ENCODE measurements at regions not wholly inside any gene's neighbourhood (a gene's known extent, or its start where the extent isn't known, plus 50 kb on each side); places are given as distances from the start of the nearest gene placed in this dataset.
"Not testable (repeated sequence)": the region's sequence is repeated elsewhere in the genome, so short reads cannot be mapped to it uniquely, and the experiment has no call there.

- ATAC-seq (ENCODE audit: insufficient read depth, low read depth) (no peak), DNase-seq (no peak)
- Histone ChIP-seq H2AFZ (ENCODE audit: low read depth, low read length) (no peak overlapping the region), H3K4me3 (ENCODE audit: low read depth in 1 of 2, low read length in 2 of 2) (no peak overlapping the region), H3K79me2 (ENCODE audit: insufficient read depth, low read length) (no peaks in the 10 kb centered on the region), H4K20me1 (ENCODE audit: insufficient read depth, low read length) (no peaks in the 10 kb centered on the region), H3K9me3 (ENCODE audit: insufficient read depth, low read length, severe bottlenecking) (peaks cover 3% of the 10 kb centered on the region), H3K9ac (ENCODE audit: low read depth, low read length) (no peak overlapping the region), H3K4me2 (ENCODE audit: insufficient read depth, low read length) (no peak overlapping the region), H3K27me3 (ENCODE audit: insufficient read depth, low read length, poor library complexity) (no peaks in the 10 kb centered on the region), H3K27ac (ENCODE audit: low read length) (no peak overlapping the region), H3K36me3 (ENCODE audit: insufficient read depth, low read length) (no peaks in the 10 kb centered on the region), H3K4me1 (ENCODE audit: insufficient read depth, low read length) (no peaks in the 10 kb centered on the region)
- TF ChIP-seq, protein P1, sequence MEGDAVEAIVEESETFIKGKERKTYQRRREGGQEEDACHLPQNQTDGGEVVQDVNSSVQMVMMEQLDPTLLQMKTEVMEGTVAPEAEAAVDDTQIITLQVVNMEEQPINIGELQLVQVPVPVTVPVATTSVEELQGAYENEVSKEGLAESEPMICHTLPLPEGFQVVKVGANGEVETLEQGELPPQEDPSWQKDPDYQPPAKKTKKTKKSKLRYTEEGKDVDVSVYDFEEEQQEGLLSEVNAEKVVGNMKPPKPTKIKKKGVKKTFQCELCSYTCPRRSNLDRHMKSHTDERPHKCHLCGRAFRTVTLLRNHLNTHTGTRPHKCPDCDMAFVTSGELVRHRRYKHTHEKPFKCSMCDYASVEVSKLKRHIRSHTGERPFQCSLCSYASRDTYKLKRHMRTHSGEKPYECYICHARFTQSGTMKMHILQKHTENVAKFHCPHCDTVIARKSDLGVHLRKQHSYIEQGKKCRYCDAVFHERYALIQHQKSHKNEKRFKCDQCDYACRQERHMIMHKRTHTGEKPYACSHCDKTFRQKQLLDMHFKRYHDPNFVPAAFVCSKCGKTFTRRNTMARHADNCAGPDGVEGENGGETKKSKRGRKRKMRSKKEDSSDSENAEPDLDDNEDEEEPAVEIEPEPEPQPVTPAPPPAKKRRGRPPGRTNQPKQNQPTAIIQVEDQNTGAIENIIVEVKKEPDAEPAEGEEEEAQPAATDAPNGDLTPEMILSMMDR (IDR thresholded peaks at IDR 0.05; ENCODE audit: borderline replicate concordance, extremely low read depth, low read length, poor library complexity, severe bottlenecking) = no peak
- TF ChIP-seq EZH2 (IDR thresholded peaks at IDR 0.05; ENCODE audit: borderline replicate concordance, low read depth, low read length, severe bottlenecking) = no peak
Observed at GRCh38 chr10:31669357-31669756, 259.3 kb downstream of the ARHGAP12 start.

GRCh38 chr10:31668326-31668725, 260.3 kb downstream of the ARHGAP12 start:
- no peak for ATAC-seq (ENCODE audit: insufficient read depth, low read depth)

DNA sequence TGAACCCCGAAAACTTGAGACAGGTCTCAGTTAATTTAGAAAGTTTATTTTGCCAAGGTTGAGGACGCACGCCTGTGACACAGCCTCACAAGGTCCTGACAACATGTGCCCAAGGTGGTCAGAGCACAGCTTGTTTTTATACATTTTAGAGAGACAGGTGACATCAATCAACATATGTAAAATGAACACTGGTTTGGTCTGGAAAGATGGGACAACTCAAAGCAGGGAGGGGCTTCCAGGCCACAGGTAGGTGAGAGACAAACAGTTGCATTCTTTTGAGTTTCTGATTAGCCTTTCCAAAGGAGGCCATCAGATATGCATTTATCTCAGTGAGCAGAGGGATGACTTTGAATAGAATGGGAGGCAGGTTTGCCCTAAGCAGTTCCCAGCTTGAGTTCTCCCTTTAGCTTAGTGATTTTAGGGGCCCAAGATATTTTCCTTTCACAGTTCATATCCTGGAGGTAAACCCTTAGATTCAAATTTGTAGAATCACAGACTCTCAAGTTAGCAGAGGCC, 262.8 kb downstream of the ARHGAP12 start:
- ATAC-seq (ENCODE audit: insufficient read depth, low read depth); H3K4me2 ChIP-seq (ENCODE audit: insufficient read depth, low read length); DNase-seq; H4K20me1 ChIP-seq (ENCODE audit: insufficient read depth, low read length); H3K9me3 ChIP-seq (ENCODE audit: insufficient read depth, low read length, severe bottlenecking); H3K36me3 ChIP-seq (ENCODE audit: insufficient read depth, low read length); H3K27me3 ChIP-seq (ENCODE audit: insufficient read depth, low read length, poor library complexity); H2AFZ ChIP-seq (ENCODE audit: low read depth, low read length); H3K79me2 ChIP-seq (ENCODE audit: insufficient read depth, low read length); H3K4me3 ChIP-seq (ENCODE audit: low read depth in 1 of 2, low read length in 2 of 2); H3K27ac ChIP-seq (ENCODE audit: low read length); H3K9ac ChIP-seq (ENCODE audit: low read depth, low read length); H3K4me1 ChIP-seq (ENCODE audit: insufficient read depth, low read length): not testable (repeated sequence)

More at GRCh38 chr10:31668326-31668725, 260.3 kb downstream of the ARHGAP12 start:
- Histone ChIP-seq H3K27me3 (ENCODE audit: insufficient read depth, low read length, poor library complexity) (no peaks in the 10 kb centered on the region), H3K27ac (ENCODE audit: low read length) (no peak overlapping the region), H3K79me2 (ENCODE audit: insufficient read depth, low read length) (no peaks in the 10 kb centered on the region), H2AFZ (ENCODE audit: low read depth, low read length) (no peak overlapping the region), H3K36me3 (ENCODE audit: insufficient read depth, low read length) (no peaks in the 10 kb centered on the region), H3K4me3 (ENCODE audit: low read depth in 1 of 2, low read length in 2 of 2) (no peak overlapping the region), H3K4me2 (ENCODE audit: insufficient read depth, low read length) (no peak overlapping the region), H3K9ac (ENCODE audit: low read depth, low read length) (no peak overlapping the region), H3K9me3 (ENCODE audit: insufficient read depth, low read length, severe bottlenecking) (peaks cover 3% of the 10 kb centered on the region), H4K20me1 (ENCODE audit: insufficient read depth, low read length) (no peaks in the 10 kb centered on the region), H3K4me1 (ENCODE audit: insufficient read depth, low read length) (no peaks in the 10 kb centered on the region)
- TF ChIP-seq, protein P1 (IDR thresholded peaks at IDR 0.05; ENCODE audit: borderline replicate concordance, extremely low read depth, low read length, poor library complexity, severe bottlenecking) = no peak
- no peak for TF ChIP-seq EZH2 (IDR thresholded peaks at IDR 0.05; ENCODE audit: borderline replicate concordance, low read depth, low read length, severe bottlenecking)
- DNase-seq = no peak

GRCh38 chr10:31664803-31665202, 263.8 kb downstream of the ARHGAP12 start:
- Histone ChIP-seq H3K27ac (ENCODE audit: low read length) (no peak overlapping the region), H3K79me2 (ENCODE audit: insufficient read depth, low read length) (no peaks in the 10 kb centered on the region), H3K4me1 (ENCODE audit: insufficient read depth, low read length) (no peaks in the 10 kb centered on the region), H3K27me3 (ENCODE audit: insufficient read depth, low read length, poor library complexity) (no peaks in the 10 kb centered on the region), H3K4me3 (ENCODE audit: low read depth in 1 of 2, low read length in 2 of 2) (no peak overlapping the region), H4K20me1 (ENCODE audit: insufficient read depth, low read length) (no peaks in the 10 kb centered on the region), H3K9ac (ENCODE audit: low read depth, low read length) (no peak overlapping the region), H3K4me2 (ENCODE audit: insufficient read depth, low read length) (no peak overlapping the region), H3K36me3 (ENCODE audit: insufficient read depth, low read length) (no peaks in the 10 kb centered on the region), H2AFZ (ENCODE audit: low read depth, low read length) (no peak overlapping the region), H3K9me3 (ENCODE audit: insufficient read depth, low read length, severe bottlenecking) (no peaks in the 10 kb centered on the region)
- TF ChIP-seq EZH2 (IDR thresholded peaks at IDR 0.05; ENCODE audit: borderline replicate concordance, low read depth, low read length, severe bottlenecking) = no peak
- TF ChIP-seq, protein P1 (IDR thresholded peaks at IDR 0.05; ENCODE audit: borderline replicate concordance, extremely low read depth, low read length, poor library complexity, severe bottlenecking) = no peak
- DNase-seq (no peak), ATAC-seq (ENCODE audit: insufficient read depth, low read depth) (no peak)

DNA sequence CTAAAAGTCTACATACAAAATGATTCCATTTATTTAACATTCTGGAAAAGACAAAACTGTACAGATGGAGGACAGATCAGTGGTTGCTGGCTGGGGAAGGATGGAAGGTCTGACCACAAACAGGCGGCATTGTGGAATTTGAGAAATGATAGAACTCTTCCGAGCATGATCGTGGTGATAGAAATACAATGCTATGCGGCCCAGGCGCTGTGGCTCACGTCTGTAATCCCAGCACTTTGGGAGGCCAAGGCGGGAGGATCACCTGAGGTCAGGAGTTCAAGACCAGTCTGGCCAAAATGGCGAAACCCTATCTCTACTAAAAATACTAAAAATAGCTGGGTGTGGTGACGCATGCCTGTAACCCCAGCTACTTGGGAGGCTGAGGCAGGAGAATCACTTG, 264.6 kb downstream of the ARHGAP12 start:
- H3K4me1 ChIP-seq (ENCODE audit: insufficient read depth, low read length); H3K36me3 ChIP-seq (ENCODE audit: insufficient read depth, low read length); H3K27ac ChIP-seq (ENCODE audit: low read length); H4K20me1 ChIP-seq (ENCODE audit: insufficient read depth, low read length); H3K9me3 ChIP-seq (ENCODE audit: insufficient read depth, low read length, severe bottlenecking); H3K4me2 ChIP-seq (ENCODE audit: insufficient read depth, low read length); H3K79me2 ChIP-seq (ENCODE audit: insufficient read depth, low read length); ATAC-seq (ENCODE audit: insufficient read depth, low read depth); DNase-seq; H3K9ac ChIP-seq (ENCODE audit: low read depth, low read length); H3K27me3 ChIP-seq (ENCODE audit: insufficient read depth, low read length, poor library complexity); H3K4me3 ChIP-seq (ENCODE audit: low read depth in 1 of 2, low read length in 2 of 2); H2AFZ ChIP-seq (ENCODE audit: low read depth, low read length): not testable (repeated sequence)
